ENCODE measurements at regions not wholly inside any gene's neighbourhood (a gene's known extent, or its start where the extent isn't known, plus 50 kb on each side); places are given as distances from the start of the nearest gene placed in this dataset.
"Not testable (repeated sequence)": the region's sequence is repeated elsewhere in the genome, so short reads cannot be mapped to it uniquely, and the experiment has no call there.

GRCh38 chr4:126922328-126922938, 710.3 kb upstream of the INTU start:
- TF ChIP-seq, protein P1, sequence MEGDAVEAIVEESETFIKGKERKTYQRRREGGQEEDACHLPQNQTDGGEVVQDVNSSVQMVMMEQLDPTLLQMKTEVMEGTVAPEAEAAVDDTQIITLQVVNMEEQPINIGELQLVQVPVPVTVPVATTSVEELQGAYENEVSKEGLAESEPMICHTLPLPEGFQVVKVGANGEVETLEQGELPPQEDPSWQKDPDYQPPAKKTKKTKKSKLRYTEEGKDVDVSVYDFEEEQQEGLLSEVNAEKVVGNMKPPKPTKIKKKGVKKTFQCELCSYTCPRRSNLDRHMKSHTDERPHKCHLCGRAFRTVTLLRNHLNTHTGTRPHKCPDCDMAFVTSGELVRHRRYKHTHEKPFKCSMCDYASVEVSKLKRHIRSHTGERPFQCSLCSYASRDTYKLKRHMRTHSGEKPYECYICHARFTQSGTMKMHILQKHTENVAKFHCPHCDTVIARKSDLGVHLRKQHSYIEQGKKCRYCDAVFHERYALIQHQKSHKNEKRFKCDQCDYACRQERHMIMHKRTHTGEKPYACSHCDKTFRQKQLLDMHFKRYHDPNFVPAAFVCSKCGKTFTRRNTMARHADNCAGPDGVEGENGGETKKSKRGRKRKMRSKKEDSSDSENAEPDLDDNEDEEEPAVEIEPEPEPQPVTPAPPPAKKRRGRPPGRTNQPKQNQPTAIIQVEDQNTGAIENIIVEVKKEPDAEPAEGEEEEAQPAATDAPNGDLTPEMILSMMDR (IDR thresholded peaks at IDR 0.05): not testable (repeated sequence)
- not testable (repeated sequence) for TF ChIP-seq POLR2A, POLR2AphosphoS5 (IDR thresholded peaks at IDR 0.05)
